GM18517 (cell line): ENCODE measurements at regions not wholly inside any gene's neighbourhood (a gene's known extent, or its start where the extent isn't known, plus 50 kb on each side); places are given as distances from the start of the nearest gene placed in this dataset.
A peak's percentile ranks its signal among the peaks of the same experiment; 100 is the strongest.
"Not testable (repeated sequence)": the region's sequence is repeated elsewhere in the genome, so short reads cannot be mapped to it uniquely, and the experiment has no call there.

ENCODE experiments used
- ATAC-seq: cut with Tn5 transposase; IDR thresholded peaks from one replicate; pipeline ENCODE4 v1.9.1; 2021; ENCODE audit warnings: mild to moderate bottlenecking, moderate library complexity; ENCODE audit not compliant: unreplicated experiment

DNA sequence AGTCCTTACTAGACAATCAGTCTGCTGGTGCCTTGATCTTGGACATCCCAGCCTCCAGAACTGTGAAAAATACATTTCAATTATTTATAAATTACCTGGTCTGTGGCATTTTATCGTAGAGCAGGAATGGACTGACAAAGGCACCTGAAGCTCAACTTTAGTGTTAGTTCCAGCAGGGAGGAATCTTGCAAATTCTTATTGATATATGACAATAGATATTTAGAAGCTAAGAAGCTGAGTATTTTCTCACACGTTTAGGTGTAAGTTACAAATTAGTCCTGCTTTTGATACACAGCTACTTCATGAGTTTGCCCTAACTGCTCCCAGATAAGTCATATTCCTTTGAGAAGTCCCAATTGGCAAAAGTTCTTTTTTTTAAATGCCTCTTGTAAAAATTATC lies 138.0 kb upstream of the ZNF217 start:
- ATAC-seq: no peak

GRCh38 chr20:53728359-53728758 lies 134.7 kb upstream of the ZNF217 start:
- no peak for ATAC-seq

DNA sequence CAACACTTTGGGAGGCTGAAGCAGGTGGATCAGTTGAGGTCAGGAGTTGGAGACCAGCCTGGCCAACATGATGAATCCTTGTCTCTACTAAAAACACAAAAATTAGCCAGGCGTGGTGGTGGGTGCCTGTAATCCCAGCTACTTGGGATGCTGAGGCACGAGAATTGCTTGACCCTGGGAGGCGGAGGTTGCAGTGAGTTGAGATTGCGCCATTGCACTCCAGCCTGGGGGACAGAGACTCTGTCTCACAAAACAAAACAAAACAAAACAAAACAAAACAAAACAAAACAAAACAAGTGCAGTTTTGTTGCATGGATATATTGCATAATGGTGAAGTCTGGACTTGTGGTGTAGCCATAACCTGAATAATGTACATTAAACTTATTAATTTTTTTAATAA lies 133.6 kb upstream of the ZNF217 start:
- not testable (repeated sequence) for ATAC-seq

DNA sequence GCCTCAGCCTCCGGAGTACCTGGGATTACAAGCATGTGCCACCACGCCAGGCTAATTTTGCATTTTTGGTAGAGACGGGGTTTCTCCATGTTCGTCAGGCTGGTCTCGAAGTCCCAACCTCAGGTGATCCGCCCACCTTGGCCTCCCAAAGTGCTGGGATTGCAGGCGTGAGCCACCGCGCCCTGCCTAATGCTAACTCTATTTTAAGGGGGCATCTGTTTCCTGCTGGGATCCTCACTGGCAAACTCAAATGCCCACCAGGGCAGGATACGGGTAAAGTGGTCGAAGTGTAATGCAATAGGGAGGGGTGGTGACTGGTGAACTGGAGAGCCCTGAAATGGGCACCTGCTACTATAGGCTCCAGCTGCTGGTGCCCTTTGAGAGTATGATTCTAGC lies 131.9 kb upstream of the ZNF217 start:
- no peak for ATAC-seq

GRCh38 chr20:53723621-53724020 lies 130.0 kb upstream of the ZNF217 start:
- ATAC-seq: no peak

DNA sequence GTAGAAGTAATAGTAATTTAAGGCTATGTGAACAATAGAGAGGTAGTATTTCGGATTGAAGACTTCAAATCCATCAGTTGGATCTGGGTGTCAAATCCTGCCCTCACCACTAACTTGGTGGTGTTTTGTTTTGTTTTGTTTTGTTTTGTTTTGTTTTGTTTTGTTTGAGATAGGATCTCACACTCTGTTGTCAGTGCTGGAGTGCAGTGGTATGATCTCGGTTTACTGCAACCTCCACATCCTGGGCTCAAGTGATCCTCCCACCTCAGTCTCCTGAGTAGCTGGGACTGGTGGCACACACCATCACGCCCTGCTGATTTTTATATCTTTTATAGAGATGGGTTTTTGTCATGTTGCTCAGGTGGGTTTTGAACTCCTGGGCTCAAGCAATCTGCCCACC lies 129.4 kb upstream of the ZNF217 start:
- no peak for ATAC-seq

GRCh38 chr20:53722515-53723036 lies 128.9 kb upstream of the ZNF217 start:
- no peak for ATAC-seq

DNA sequence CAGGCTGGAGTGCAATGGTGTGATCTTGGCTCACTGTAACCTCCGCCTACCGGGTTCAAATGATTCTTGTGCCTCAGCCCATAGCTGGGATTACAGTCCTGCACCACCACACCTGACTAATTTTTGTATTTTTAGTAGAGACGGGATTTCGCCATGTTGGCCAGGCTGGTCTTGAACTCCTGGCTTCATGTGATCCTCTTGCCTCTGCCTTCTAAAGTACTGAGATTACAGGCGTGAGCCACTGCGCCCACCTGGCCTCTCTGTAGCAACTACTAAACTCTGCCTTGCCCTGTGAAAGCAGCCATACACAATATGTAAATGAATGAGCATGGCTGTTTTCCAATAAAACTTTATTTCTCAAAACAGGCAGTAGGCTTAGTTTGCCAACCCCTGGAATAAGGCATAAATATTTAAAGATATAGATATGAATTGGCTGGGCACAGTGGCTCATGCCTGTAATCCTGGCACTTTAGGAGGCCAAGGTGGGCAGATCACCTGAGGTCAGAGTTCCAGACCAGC lies 127.9 kb upstream of the ZNF217 start:
- ATAC-seq: not testable (repeated sequence)

DNA sequence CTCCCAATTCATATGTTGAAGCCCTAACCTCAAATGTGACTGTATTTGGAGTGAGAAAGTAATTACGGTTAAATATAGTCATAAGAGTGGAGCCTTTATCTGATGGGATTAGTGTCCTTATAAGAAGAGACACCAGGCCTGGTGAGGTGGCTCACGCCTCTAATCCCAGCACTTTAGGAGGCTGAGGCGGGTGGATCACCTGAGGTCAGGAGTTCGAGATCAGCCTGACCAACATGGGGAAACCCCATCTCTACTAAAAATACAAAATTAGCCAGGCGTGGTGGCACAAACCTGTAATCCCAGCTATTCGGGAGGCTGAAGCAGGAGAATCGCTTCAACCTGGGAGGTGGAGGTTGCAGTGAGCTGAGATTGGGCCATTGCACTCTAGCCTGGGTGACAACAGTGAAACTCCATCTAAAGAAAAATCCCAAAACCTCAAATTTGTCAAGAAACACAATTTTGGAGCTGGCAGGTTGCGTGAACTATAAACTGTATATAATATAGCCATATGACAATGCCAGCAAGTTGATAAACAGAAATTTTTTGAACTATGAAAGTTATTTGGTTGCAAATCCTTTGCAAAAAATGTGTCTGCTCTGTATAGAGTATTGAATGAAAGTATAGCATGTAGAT lies 125.6 kb upstream of the ZNF217 start:
- ATAC-seq: not testable (repeated sequence)

DNA sequence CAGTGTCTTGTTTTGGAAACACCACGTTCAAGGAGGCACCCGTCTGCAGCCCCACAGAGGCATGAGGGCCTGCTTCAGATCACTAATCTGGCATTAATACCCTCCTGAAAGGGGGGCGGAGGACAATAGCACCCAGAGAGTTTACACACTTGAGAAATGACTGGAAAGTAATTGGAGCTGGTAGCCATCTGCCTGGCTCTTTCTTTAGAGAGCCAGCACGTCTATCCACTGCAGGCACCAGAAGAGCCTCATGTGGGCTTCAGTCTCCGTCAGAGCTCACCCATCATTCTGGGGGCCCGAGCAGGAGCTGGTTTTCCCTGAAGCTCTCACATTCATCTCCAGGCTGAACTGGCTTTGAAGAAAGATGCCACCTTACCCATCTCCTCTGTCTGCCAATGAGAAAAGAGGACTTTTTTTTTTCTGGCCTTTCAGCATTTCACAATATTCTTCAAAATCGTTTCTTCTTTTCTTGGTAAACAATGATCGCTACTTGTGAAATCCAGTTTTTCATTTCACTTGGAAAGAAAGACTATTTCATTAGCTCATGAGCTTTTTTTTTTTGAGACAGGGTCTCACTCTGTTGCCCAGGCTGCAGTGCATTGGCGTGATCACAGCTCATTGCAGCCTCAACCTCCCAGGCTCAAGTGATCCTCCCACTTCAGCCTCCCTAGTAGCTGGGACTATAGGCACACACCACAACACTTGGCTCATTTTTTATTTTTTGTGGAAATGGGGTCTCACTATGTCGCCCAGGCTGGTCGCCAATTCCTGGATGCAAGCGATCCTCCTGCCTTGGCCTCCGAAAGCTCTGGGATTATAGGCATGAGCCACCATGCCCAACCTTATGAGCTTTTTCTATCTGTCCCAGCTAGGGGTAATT lies 124.7 kb upstream of the ZNF217 start:
- ATAC-seq: no peak

- no peak for ATAC-seq
These were observed 122.8 kb upstream of the ZNF217 start for GRCh38 chr20:53716395-53716794.

DNA sequence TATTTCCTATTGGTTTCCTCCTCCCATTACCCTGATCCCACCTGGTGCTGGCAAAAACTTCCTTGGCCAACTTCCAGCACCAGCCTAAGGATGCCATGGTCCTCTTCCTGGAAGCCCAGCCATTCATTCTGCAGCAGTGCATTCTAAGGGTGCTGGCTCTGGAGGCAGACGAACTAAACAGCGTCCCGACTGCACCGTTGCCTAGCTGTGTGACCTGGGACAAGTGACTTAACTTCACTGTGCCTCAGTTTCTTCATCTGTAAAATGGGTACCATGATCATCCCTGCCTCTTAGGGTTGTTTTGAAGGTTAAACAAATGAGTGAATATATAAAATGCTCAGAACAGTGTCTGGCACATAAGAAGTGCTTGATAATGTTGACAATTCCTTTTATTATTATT lies 120.9 kb upstream of the ZNF217 start:
- ATAC-seq: no peak

DNA sequence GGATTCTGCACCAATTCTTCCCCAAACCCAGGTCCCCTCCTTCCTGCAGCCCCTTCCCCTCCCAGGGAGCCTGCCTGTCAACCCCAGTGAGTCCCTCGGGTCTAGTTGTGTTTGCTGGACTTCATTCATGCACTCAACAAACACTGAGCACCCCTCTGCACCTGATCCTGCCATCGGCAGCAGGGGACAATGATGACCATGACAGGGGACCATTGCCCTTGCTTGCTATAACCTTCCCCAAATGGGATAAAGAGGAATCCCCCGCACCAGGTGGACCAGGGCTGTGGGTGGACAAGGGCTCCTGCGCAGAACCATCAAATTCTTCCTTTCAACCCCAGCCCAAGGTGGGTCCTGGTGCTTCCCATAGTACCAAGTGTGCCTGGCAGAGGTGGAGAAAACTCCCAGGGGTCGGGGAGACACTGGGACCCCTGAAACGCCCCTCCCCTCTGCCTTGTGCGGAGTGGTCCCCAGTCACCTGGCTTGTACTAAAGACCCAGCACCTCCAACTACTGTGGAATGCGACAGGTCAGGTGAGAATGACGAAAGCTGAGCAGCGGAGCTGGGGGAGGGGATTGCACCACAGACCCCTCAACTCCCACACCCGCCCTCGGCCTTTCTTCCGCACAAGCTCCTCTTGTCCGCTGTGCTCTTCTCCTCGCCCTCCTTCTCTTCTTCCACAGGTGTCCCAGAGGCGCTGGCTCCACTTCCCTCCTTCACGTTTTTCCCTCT lies 119.9 kb upstream of the ZNF217 start:
- ATAC-seq: no peak

DNA sequence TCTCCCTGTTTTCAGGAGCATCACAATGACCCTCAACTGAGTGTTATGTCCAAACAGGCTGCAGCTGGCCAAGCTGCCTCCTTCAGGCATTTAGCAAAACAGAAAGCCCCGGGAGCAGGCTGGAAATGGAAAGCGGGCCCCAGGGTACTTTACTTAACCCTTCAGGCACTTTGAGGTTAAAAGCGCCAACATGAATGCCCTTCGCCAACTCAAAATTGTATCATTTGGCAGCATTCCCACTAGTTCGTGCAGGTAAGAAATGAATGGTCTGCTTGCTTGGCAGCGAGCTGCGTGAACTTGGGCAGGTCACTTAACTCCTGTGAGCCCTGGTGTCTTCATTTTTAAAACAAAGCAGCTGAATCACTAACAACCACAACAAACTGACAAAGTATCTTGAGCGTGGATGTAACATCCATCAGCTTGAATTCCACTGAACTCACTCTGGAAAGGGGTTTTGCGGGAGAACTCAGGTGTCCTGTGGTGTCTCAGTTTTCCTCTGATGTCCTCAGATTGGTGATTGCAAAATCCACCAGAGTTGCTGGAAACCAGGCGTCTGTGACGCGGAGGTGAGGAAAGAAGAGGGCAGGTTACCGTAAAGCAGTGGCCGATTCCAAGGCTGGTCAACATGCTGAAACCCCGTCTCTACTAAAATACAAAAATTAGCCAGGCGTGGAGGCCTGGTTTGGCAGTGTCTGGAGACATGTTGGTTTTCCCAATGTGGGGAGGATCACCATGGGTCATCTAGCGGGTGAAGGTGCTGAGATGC lies 118.8 kb upstream of the ZNF217 start:
- ATAC-seq: no peak

DNA sequence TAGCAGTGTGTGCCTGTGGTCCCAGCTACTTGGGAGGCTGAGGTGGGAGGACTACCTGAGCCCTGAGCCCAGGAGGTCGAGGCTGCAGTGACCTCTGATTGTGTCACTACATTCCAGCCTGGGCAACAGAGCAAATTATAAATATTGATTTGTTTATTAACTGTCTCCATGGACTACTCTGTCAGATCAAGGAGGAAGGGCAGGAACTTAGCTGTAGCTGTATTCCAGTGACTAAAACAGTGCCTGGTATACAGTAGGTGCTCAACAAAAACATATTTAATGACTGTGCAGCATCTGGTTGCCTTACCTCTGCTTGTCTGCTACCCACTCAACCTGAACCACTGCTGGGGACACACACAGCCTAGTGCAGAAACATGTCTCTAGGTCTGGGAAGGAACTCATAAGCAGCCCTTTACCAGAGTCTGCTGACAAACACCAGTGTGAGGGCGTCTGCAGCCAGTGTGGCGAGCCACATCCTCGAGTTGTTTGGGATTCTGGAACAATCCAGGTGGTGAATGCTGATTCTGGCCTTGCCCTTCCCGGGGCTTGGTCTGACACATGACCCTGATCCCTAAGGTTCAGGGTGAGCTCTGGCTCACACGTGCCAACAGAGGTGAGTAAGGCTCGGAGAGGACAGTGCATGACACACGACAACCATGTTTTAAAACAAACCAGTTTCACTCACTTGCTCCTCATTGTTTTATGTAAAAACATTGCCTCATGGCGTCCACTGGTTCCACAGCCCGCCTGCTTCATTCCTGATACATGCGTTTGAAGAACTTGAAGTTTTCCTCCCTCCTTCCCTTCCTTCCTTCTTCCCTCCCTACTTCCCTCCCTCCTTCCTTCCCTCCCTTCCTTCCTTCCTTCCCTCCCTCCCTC lies 117.9 kb upstream of the ZNF217 start:
- no peak for ATAC-seq

DNA sequence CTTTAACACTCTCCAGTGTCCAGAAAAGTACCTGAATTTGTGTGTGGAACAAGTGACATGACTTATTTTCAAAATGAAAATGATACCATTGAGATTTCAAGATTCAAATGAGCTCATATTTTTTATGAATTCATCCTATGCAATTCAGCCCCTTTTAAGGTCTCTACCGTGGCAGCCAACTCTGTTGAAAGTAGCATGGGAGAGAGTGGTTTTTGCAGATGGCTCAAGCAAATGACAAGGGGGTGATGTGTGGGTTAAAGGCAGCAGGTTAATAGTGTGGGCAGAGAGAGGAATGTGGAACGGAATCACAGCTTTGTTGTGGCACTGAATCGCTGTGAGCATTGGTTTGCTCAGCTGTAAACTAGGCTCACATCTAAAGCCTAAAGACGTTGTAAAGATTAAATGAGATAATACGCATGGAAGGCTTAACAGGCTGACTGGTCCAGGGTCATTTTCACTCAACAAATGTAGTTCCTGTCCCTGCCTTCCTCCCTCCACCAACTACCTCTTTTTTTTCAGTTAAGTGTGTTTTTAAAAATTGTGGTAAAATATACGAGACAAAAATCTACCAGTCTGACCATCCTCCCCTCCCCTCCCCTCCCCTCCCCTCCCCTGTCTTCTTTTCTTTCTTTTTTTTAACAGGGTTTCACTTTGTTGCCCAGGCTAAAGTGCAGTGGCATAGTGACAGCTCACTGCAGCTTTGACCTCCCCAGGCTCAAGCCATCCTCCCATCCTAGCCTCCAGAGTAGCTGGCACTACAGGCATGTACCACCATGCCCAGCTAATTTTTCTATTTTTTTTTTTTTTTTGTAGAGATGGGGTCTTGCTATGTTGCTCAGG lies 114.7 kb upstream of the ZNF217 start:
- ATAC-seq: peak; percentile 77

- peak; percentile 27 for ATAC-seq
These were observed 113.9 kb upstream of the ZNF217 start for GRCh38 chr20:53707371-53708055.
